Activated CD8-positive, alpha-beta T cell treated with anti-CD3 and anti-CD28 coated beads for 36 hours (primary cell): ENCODE measurements at regions not wholly inside any gene's neighbourhood (a gene's known extent, or its start where the extent isn't known, plus 50 kb on each side); places are given as distances from the start of the nearest gene placed in this dataset.

Experiments used
- ATAC-seq: fragments of 200-7000 bp; cut with Tn5 transposase; one replicate; pipeline ENCODE4 v1.10.0; 2021; ENCODE audit warnings: mild to moderate bottlenecking, moderate library complexity
- CTCF ChIA-PET: fragments of 350-600 bp; sonication (Branson Sonifier 250); formaldehyde crosslinking; loops from one replicate; lab custom pipeline; 2021; ENCODE audit warnings: antibody characterized with exemption; lab: Charles Lee
- POLR2A ChIA-PET: fragments of 350-600 bp; sonication (Branson Sonifier 250); formaldehyde crosslinking; loops from one replicate; lab custom pipeline; 2021; ENCODE audit warnings: antibody characterized with exemption; lab: Charles Lee
- DNase-seq: peaks from one replicate; pipeline ENCODE4 v3.0.0-alpha.2; 2020
- H3K27ac Mint-ChIP-seq: one replicate; pipeline ENCODE4 v1.8.0; 2021; ENCODE audit warnings: mild to moderate bottlenecking, mixed read lengths
- H3K27me3 Mint-ChIP-seq: one replicate; pipeline ENCODE4 v1.8.0; 2021; ENCODE audit warnings: mixed read lengths
- H3K36me3 Mint-ChIP-seq: one replicate; pipeline ENCODE4 v1.8.0; 2021; ENCODE audit warnings: low read depth, mixed read lengths
- H3K4me1 Mint-ChIP-seq: one replicate; pipeline ENCODE4 v1.8.0; 2021; ENCODE audit warnings: low read depth, mixed read lengths
- H3K4me3 Mint-ChIP-seq: one replicate; pipeline ENCODE4 v1.8.0; 2021; ENCODE audit warnings: mild to moderate bottlenecking, moderate library complexity, mixed read lengths
- H3K9me3 Mint-ChIP-seq: one replicate; pipeline ENCODE4 v1.8.0; 2021; ENCODE audit warnings: mixed read lengths
- CTCF ChIP-seq: fragments of 200-600 bp; IDR thresholded peaks from one replicate; pipeline ENCODE4 v1.8.0; 2022; ENCODE audit warnings: antibody characterized with exemption, mild to moderate bottlenecking
- intact Hi-C: fragments of 100-400 bp; cut with micrococcal nuclease; formaldehyde crosslinking; loops from one replicate; pipeline ENCODE4 v1.10.0; 2022

DNA sequence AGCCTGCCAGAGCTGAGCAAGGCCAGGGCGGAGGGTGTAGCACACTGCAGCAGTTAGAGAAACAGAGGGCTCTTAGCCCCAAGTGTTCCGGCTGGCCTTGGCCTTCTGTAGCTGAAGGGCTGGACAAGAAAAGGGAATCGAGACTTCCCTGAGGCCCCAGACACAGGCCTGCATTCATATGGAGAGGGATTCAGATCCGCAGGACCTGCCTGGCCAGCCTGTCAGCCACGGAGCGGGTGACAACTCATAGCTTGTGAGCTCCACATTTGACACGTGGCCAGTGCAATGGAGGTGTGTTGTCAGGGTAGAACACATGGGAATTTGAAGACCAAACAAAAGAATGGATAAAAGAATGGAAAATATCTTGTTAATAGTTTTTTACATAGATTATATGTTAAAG lies 182.2 kb upstream of the GSC start:
- Mint-ChIP-seq H3K27ac (no peak overlapping the region), H3K9me3 (no peaks in the 10 kb centered on the region), H3K36me3 (no peaks in the 10 kb centered on the region), H3K4me1 (no peaks in the 10 kb centered on the region), H3K4me3 (no peak overlapping the region), H3K27me3 (peaks cover 3% of the 10 kb centered on the region)
- ATAC-seq: no peak
- ChIA-PET POLR2A (no interaction called here), CTCF (no interaction called here)
- DNase-seq: no peak
- intact Hi-C loops: no loop called here
- no peak for TF ChIP-seq CTCF

GRCh38 chr14:94946244-94946643 lies 176.3 kb upstream of the GSC start:
- Mint-ChIP-seq H3K4me3 (no peak overlapping the region), H3K9me3 (no peaks in the 10 kb centered on the region), H3K27me3 (no peaks in the 10 kb centered on the region), H3K4me1 (peaks cover 14% of the 10 kb centered on the region), H3K36me3 (no peaks in the 10 kb centered on the region), H3K27ac (peak overlapping the region; percentile 91)
- ChIA-PET POLR2A (interaction anchor here (0.7 kb wide), 1 partner anchor 108 kb away, joined by 3 read pairs; no protein-coding TSS in a partner anchor), CTCF (no interaction called here)
- ATAC-seq: peak; percentile 72
- no peak for TF ChIP-seq CTCF
- DNase-seq: peak; percentile 14
- intact Hi-C loops: no loop called here

- no peaks in the 10 kb centered on the region for H3K36me3 Mint-ChIP-seq
- intact Hi-C loops: no loop called here
- DNase-seq (peak; percentile 51), ATAC-seq (peak; percentile 79)
- H3K9me3 Mint-ChIP-seq: no peaks in the 10 kb centered on the region
- H3K27me3 Mint-ChIP-seq: no peaks in the 10 kb centered on the region
- no peak for TF ChIP-seq CTCF
- H3K4me1 Mint-ChIP-seq: peaks cover 14% of the 10 kb centered on the region
- ChIA-PET POLR2A (no interaction called here), CTCF (no interaction called here)
- peak overlapping the region; percentile 35 for H3K4me3 Mint-ChIP-seq
- peak overlapping the region; percentile 91 for H3K27ac Mint-ChIP-seq
These were observed 175.7 kb upstream of the GSC start for GRCh38 chr14:94945615-94946014.

- Mint-ChIP-seq H3K4me1 (peaks cover 14% of the 10 kb centered on the region), H3K4me3 (no peak overlapping the region), H3K27me3 (no peaks in the 10 kb centered on the region), H3K36me3 (no peaks in the 10 kb centered on the region), H3K27ac (no peak overlapping the region), H3K9me3 (no peaks in the 10 kb centered on the region)
- ChIA-PET CTCF (no interaction called here), POLR2A (no interaction called here)
- intact Hi-C loops: no loop called here
- TF ChIP-seq CTCF: no peak
- no peak for DNase-seq
- no peak for ATAC-seq
These were observed 174.8 kb upstream of the GSC start for GRCh38 chr14:94944636-94945258.

- POLR2A ChIA-PET: no interaction called here
These were observed 172.7 kb upstream of the GSC start for GRCh38 chr14:94942601-94943000.

More at GRCh38 chr14:94942601-94943000, 172.7 kb upstream of the GSC start:
- CTCF ChIA-PET: interaction anchor here (0.5 kb wide), 1 partner anchor 402 kb away, joined by 3 read pairs; no protein-coding TSS in a partner anchor
- TF ChIP-seq CTCF: no peak
- H3K36me3 Mint-ChIP-seq: no peaks in the 10 kb centered on the region
- H3K9me3 Mint-ChIP-seq: no peaks in the 10 kb centered on the region
- peaks cover 14% of the 10 kb centered on the region for H3K4me1 Mint-ChIP-seq
- H3K27me3 Mint-ChIP-seq: no peaks in the 10 kb centered on the region
- H3K4me3 Mint-ChIP-seq: no peak overlapping the region
- no peak for DNase-seq
- intact Hi-C loops: no loop called here
- H3K27ac Mint-ChIP-seq: no peak overlapping the region
- ATAC-seq: no peak
